Mucosa of stomach (tissue), 1 donor: ENCODE measurements at regions not wholly inside any gene's neighbourhood (a gene's known extent, or its start where the extent isn't known, plus 50 kb on each side); places are given as distances from the start of the nearest gene placed in this dataset.
"Not testable (repeated sequence)": the region's sequence is repeated elsewhere in the genome, so short reads cannot be mapped to it uniquely, and the experiment has no call there.

ENCODE experiments used
- H3K27me3 ChIP-seq: one replicate; pipeline ENCODE4 v1.7.0; 2013; ENCODE audit warnings: mild to moderate bottlenecking, low read length; ENCODE audit not compliant: control insufficient read depth, insufficient read depth
- H3K36me3 ChIP-seq: one replicate; pipeline ENCODE4 v1.7.0; 2013; ENCODE audit warnings: low read length; ENCODE audit not compliant: control insufficient read depth, insufficient read depth
- H3K4me1 ChIP-seq: one replicate; pipeline ENCODE4 v1.7.0; 2013; ENCODE audit warnings: mild to moderate bottlenecking, low read length; ENCODE audit not compliant: control insufficient read depth, insufficient read depth
- H3K4me3 ChIP-seq: one replicate; pipeline ENCODE4 v1.7.0; 2013; ENCODE audit warnings: low read length
- H3K9ac ChIP-seq: one replicate; pipeline ENCODE4 v1.7.0; 2013; ENCODE audit warnings: mild to moderate bottlenecking, low read length, moderate library complexity
- H3K9me3 ChIP-seq: one replicate; pipeline ENCODE4 v1.7.0; 2013; ENCODE audit warnings: mild to moderate bottlenecking, low read length, moderate library complexity; ENCODE audit not compliant: control insufficient read depth
- donor health status: Pancreatic carcinoma.

- no peaks in the 10 kb centered on the region for H3K36me3 ChIP-seq
- no peaks in the 10 kb centered on the region for H3K9me3 ChIP-seq
- no peaks in the 10 kb centered on the region for H3K27me3 ChIP-seq
Observed at GRCh38 chr10:9554321-9554720, 1463.4 kb upstream of the CELF2 start.

GRCh38 chr10:9560976-9561375 is 1456.7 kb upstream of the CELF2 start:
- no peaks in the 10 kb centered on the region for H3K9me3 ChIP-seq
- no peaks in the 10 kb centered on the region for H3K27me3 ChIP-seq
- no peak overlapping the region for H3K4me3 ChIP-seq
- no peaks in the 10 kb centered on the region for H3K4me1 ChIP-seq
- no peak overlapping the region for H3K9ac ChIP-seq
- no peaks in the 10 kb centered on the region for H3K36me3 ChIP-seq

More at GRCh38 chr10:9554321-9554720, 1463.4 kb upstream of the CELF2 start:
- H3K9ac ChIP-seq: no peak overlapping the region
- no peaks in the 10 kb centered on the region for H3K4me1 ChIP-seq
- no peak overlapping the region for H3K4me3 ChIP-seq

GRCh38 chr10:9561821-9562505 is 1455.7 kb upstream of the CELF2 start:
- no peaks in the 10 kb centered on the region for H3K36me3 ChIP-seq

GRCh38 chr10:9577746-9578145 is 1439.9 kb upstream of the CELF2 start:
- Histone ChIP-seq H3K4me1 (no peaks in the 10 kb centered on the region), H3K27me3 (no peaks in the 10 kb centered on the region), H3K9me3 (no peaks in the 10 kb centered on the region), H3K4me3 (no peak overlapping the region), H3K9ac (no peak overlapping the region), H3K36me3 (no peaks in the 10 kb centered on the region)

More at GRCh38 chr10:9561821-9562505, 1455.7 kb upstream of the CELF2 start:
- Histone ChIP-seq H3K4me3 (no peak overlapping the region), H3K9ac (no peak overlapping the region), H3K4me1 (no peaks in the 10 kb centered on the region), H3K27me3 (no peaks in the 10 kb centered on the region), H3K9me3 (no peaks in the 10 kb centered on the region)

- no peak overlapping the region for H3K9ac ChIP-seq
- H3K36me3 ChIP-seq: no peaks in the 10 kb centered on the region
- H3K4me3 ChIP-seq: no peak overlapping the region
- no peaks in the 10 kb centered on the region for H3K4me1 ChIP-seq
- H3K27me3 ChIP-seq: no peaks in the 10 kb centered on the region
- no peaks in the 10 kb centered on the region for H3K9me3 ChIP-seq
Observed at GRCh38 chr10:9579110-9579705, 1438.5 kb upstream of the CELF2 start.

GRCh38 chr10:9582803-9583202 is 1434.9 kb upstream of the CELF2 start:
- H3K27me3 ChIP-seq, H3K36me3 ChIP-seq, H3K9me3 ChIP-seq, H3K9ac ChIP-seq, H3K4me1 ChIP-seq, H3K4me3 ChIP-seq: not testable (repeated sequence)

- no peak overlapping the region for H3K4me3 ChIP-seq
- H3K36me3 ChIP-seq: no peaks in the 10 kb centered on the region
- H3K9ac ChIP-seq: no peak overlapping the region
- no peaks in the 10 kb centered on the region for H3K27me3 ChIP-seq
- no peaks in the 10 kb centered on the region for H3K4me1 ChIP-seq
- no peaks in the 10 kb centered on the region for H3K9me3 ChIP-seq
Observed at GRCh38 chr10:9596368-9596920, 1421.2 kb upstream of the CELF2 start.

- no peaks in the 10 kb centered on the region for H3K27me3 ChIP-seq
- H3K9ac ChIP-seq: no peak overlapping the region
- H3K36me3 ChIP-seq: no peaks in the 10 kb centered on the region
- H3K4me3 ChIP-seq: no peak overlapping the region
- H3K9me3 ChIP-seq: no peaks in the 10 kb centered on the region
- H3K4me1 ChIP-seq: no peaks in the 10 kb centered on the region
Observed at GRCh38 chr10:9602998-9603397, 1414.7 kb upstream of the CELF2 start.

- H3K4me1 ChIP-seq: no peaks in the 10 kb centered on the region
- H3K4me3 ChIP-seq: no peak overlapping the region
- no peaks in the 10 kb centered on the region for H3K9me3 ChIP-seq
- H3K27me3 ChIP-seq: no peaks in the 10 kb centered on the region
- H3K9ac ChIP-seq: no peak overlapping the region
- no peaks in the 10 kb centered on the region for H3K36me3 ChIP-seq
Observed at GRCh38 chr10:9603972-9604371, 1413.7 kb upstream of the CELF2 start.

- no peaks in the 10 kb centered on the region for H3K36me3 ChIP-seq
- no peaks in the 10 kb centered on the region for H3K27me3 ChIP-seq
- no peaks in the 10 kb centered on the region for H3K9me3 ChIP-seq
- H3K4me3 ChIP-seq: no peak overlapping the region
- H3K4me1 ChIP-seq: no peaks in the 10 kb centered on the region
- H3K9ac ChIP-seq: no peak overlapping the region
Observed at GRCh38 chr10:9605231-9605630, 1412.4 kb upstream of the CELF2 start.

- Histone ChIP-seq H3K27me3 (no peaks in the 10 kb centered on the region), H3K4me3 (no peak overlapping the region), H3K9me3 (no peaks in the 10 kb centered on the region), H3K9ac (no peak overlapping the region), H3K36me3 (no peaks in the 10 kb centered on the region), H3K4me1 (no peaks in the 10 kb centered on the region)
Observed at GRCh38 chr10:9608602-9609001, 1409.1 kb upstream of the CELF2 start.

GRCh38 chr10:9613338-9614075 is 1404.2 kb upstream of the CELF2 start:
- H3K4me3 ChIP-seq: no peak overlapping the region
- H3K4me1 ChIP-seq: no peaks in the 10 kb centered on the region
- no peaks in the 10 kb centered on the region for H3K27me3 ChIP-seq
- H3K36me3 ChIP-seq: no peaks in the 10 kb centered on the region
- no peaks in the 10 kb centered on the region for H3K9me3 ChIP-seq
- H3K9ac ChIP-seq: no peak overlapping the region
